ENCODE measurements at regions not wholly inside any gene's neighbourhood (a gene's known extent, or its start where the extent isn't known, plus 50 kb on each side); places are given as distances from the start of the nearest gene placed in this dataset.

DNA sequence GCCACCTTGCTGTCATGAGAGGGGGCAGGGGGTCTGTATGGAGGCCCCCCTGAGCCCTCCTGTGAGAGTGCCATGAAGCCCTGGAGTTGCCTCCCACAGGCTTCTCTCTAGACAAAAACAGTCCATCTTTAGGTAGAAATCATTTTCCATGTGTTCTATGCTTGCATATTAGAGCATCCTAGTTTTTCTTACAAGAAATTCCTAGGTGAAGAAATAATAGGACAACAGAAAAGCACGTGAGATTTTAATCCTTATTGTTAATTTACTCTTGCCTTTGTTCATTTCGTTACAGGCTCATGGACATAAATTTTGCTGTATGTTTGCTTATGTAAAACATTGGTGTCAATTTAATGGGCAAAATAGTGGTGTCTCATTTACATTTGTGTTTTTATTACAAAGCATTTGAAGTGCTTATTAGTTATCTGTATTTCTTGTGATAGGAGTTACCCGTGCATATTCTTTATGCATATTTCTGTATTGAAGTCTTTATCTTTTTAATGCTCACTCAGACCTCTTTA lies 336.9 kb upstream of the RAB6C start:
- Histone ChIP-seq H2AFZ (no peak overlapping the region), H4K20me1 (ENCODE audit: insufficient read depth, poor library complexity, severe bottlenecking) (no peaks in the 10 kb centered on the region), H3K79me2 (no peaks in the 10 kb centered on the region), H3K4me1 (ENCODE audit: insufficient read depth) (no peaks in the 10 kb centered on the region), H3K9me2 (replicated peaks; ENCODE audit: insufficient read depth) (no peaks in the 10 kb centered on the region), H3K4me2 (no peak overlapping the region), H3K4me3 (no peak overlapping the region), H3K27me3 (no peaks in the 10 kb centered on the region), H3K9me3 (ENCODE audit: low read depth) (no peaks in the 10 kb centered on the region), H3K27ac (no peak overlapping the region), H3K36me3 (replicated peaks; ENCODE audit: insufficient read depth, low read depth) (no peaks in the 10 kb centered on the region)
- TF ChIP-seq, protein P1, sequence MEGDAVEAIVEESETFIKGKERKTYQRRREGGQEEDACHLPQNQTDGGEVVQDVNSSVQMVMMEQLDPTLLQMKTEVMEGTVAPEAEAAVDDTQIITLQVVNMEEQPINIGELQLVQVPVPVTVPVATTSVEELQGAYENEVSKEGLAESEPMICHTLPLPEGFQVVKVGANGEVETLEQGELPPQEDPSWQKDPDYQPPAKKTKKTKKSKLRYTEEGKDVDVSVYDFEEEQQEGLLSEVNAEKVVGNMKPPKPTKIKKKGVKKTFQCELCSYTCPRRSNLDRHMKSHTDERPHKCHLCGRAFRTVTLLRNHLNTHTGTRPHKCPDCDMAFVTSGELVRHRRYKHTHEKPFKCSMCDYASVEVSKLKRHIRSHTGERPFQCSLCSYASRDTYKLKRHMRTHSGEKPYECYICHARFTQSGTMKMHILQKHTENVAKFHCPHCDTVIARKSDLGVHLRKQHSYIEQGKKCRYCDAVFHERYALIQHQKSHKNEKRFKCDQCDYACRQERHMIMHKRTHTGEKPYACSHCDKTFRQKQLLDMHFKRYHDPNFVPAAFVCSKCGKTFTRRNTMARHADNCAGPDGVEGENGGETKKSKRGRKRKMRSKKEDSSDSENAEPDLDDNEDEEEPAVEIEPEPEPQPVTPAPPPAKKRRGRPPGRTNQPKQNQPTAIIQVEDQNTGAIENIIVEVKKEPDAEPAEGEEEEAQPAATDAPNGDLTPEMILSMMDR (IDR thresholded peaks at IDR 0.05; ENCODE audit: poor library complexity) = no peak
- no peak for TF ChIP-seq EZH2 (IDR thresholded peaks at IDR 0.05; ENCODE audit: borderline replicate concordance)
- no peak for TF ChIP-seq EZH2phosphoT487 (IDR thresholded peaks at IDR 0.05; ENCODE audit: low read depth, severe bottlenecking, unreplicated experiment)
- no peak for DNase-seq (ENCODE audit: low spot score)
- WGBS (ENCODE audit: low lambda C conversion rate, missing lambda C conversion rate) = 86% methylated on average over 3 of the region's 3 CpGs

DNA sequence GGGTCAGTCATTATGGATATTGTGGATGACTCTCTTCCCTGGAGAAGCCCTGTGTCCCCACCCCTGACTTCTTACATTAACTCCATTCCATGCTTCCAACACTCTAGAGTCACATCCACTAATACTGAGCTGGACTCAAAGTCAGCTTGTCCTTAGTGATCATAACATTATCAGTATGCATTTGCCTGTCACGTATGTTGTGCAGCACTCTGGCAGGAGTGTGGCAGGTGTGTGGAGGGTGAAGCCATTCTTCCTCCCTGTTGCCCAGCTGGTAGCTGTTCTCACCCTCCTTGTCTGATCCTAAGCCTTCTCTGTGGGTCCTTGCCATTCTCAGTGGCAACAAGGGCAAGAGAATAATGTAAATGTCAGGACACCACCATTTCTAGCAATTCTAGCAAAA lies 334.1 kb upstream of the RAB6C start:
- DNase-seq (ENCODE audit: low spot score) = no peak
- no peaks in the 10 kb centered on the region for H3K36me3 ChIP-seq (replicated peaks; ENCODE audit: insufficient read depth, low read depth)
- no peaks in the 10 kb centered on the region for H3K9me2 ChIP-seq (replicated peaks; ENCODE audit: insufficient read depth)
- H3K4me3 ChIP-seq = no peak overlapping the region
- H3K9me3 ChIP-seq (ENCODE audit: low read depth) = no peaks in the 10 kb centered on the region
- H3K27me3 ChIP-seq = no peaks in the 10 kb centered on the region
- TF ChIP-seq, protein P1 (IDR thresholded peaks at IDR 0.05; ENCODE audit: poor library complexity) = no peak
- TF ChIP-seq EZH2 (IDR thresholded peaks at IDR 0.05; ENCODE audit: borderline replicate concordance) (no peak), EZH2phosphoT487 (IDR thresholded peaks at IDR 0.05; ENCODE audit: low read depth, severe bottlenecking, unreplicated experiment) (no peak)
- no peaks in the 10 kb centered on the region for H4K20me1 ChIP-seq (ENCODE audit: insufficient read depth, poor library complexity, severe bottlenecking)
- no peaks in the 10 kb centered on the region for H3K4me1 ChIP-seq (ENCODE audit: insufficient read depth)
- H3K79me2 ChIP-seq = no peaks in the 10 kb centered on the region
- H3K4me2 ChIP-seq = no peak overlapping the region
- WGBS (ENCODE audit: low lambda C conversion rate, missing lambda C conversion rate) = 90% methylated on average over 1 of the region's 1 CpG
- H2AFZ ChIP-seq = no peak overlapping the region
- no peak overlapping the region for H3K27ac ChIP-seq

DNA sequence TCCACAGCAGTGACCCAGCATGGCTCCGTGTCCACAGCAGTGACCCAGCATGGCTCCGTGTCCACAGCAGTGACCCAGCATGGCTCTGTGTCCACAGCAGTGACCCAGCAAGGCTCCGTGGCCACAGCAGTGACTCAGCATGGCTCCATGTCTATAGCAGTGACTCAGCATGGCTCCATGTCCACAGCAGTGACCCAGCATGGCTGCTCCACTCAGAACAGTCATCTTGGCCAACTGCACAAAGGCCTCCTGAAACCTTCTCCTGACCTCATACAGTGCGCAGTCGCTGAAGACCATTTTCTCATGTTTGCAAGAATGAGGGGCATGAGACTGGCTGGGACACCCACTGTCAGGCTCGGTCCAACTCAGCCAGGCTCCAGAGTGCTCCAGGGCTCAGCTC lies 333.4 kb upstream of the RAB6C start:
- WGBS (ENCODE audit: low lambda C conversion rate, missing lambda C conversion rate) = 83% methylated on average over 6 of the region's 6 CpGs
- TF ChIP-seq EZH2 (IDR thresholded peaks at IDR 0.05; ENCODE audit: borderline replicate concordance) (no peak), EZH2phosphoT487 (IDR thresholded peaks at IDR 0.05; ENCODE audit: low read depth, severe bottlenecking, unreplicated experiment) (no peak)
- TF ChIP-seq, protein P1 (IDR thresholded peaks at IDR 0.05; ENCODE audit: poor library complexity) = no peak
- no peak overlapping the region for H3K27ac ChIP-seq
- no peak overlapping the region for H2AFZ ChIP-seq
- no peaks in the 10 kb centered on the region for H3K36me3 ChIP-seq (replicated peaks; ENCODE audit: insufficient read depth, low read depth)
- H3K9me3 ChIP-seq (ENCODE audit: low read depth) = no peaks in the 10 kb centered on the region
- no peak for DNase-seq (ENCODE audit: low spot score)
- H3K4me2 ChIP-seq = no peak overlapping the region
- no peaks in the 10 kb centered on the region for H3K79me2 ChIP-seq
- H4K20me1 ChIP-seq (ENCODE audit: insufficient read depth, poor library complexity, severe bottlenecking) = no peaks in the 10 kb centered on the region
- H3K4me1 ChIP-seq (ENCODE audit: insufficient read depth) = no peaks in the 10 kb centered on the region
- no peaks in the 10 kb centered on the region for H3K27me3 ChIP-seq
- no peaks in the 10 kb centered on the region for H3K9me2 ChIP-seq (replicated peaks; ENCODE audit: insufficient read depth)
- no peak overlapping the region for H3K4me3 ChIP-seq

DNA sequence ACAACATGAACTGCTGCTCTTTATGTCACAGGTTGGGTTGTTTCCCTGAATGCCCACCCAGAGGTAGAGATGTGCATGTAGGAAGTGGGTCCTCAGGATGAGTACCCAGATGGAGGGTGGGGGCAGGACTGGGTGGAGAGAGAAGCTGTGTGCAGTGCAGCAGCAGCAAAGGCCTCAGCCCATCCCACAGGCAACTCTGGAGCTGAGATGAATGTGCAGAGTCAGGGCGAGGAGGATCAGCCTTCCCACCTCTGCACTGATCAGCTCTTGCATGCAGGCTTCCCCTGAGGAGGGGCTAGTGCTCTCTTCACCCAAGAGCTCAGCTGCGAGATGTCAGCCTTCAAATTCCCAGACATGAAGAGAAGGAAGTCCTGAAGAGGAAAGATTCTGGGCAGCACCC lies 326.2 kb upstream of the RAB6C start:
- WGBS (ENCODE audit: low lambda C conversion rate, missing lambda C conversion rate) = 64% methylated on average over 2 of the region's 2 CpGs
- DNase-seq (ENCODE audit: low spot score) = no peak
- Histone ChIP-seq H2AFZ (no peak overlapping the region), H3K79me2 (no peaks in the 10 kb centered on the region), H3K4me3 (no peak overlapping the region), H3K9me2 (replicated peaks; ENCODE audit: insufficient read depth) (no peaks in the 10 kb centered on the region), H3K4me1 (ENCODE audit: insufficient read depth) (no peaks in the 10 kb centered on the region), H3K36me3 (replicated peaks; ENCODE audit: insufficient read depth, low read depth) (no peaks in the 10 kb centered on the region), H3K4me2 (no peak overlapping the region), H3K27me3 (no peaks in the 10 kb centered on the region), H3K9me3 (ENCODE audit: low read depth) (no peaks in the 10 kb centered on the region), H3K27ac (no peak overlapping the region), H4K20me1 (ENCODE audit: insufficient read depth, poor library complexity, severe bottlenecking) (no peaks in the 10 kb centered on the region)
- TF ChIP-seq EZH2 (IDR thresholded peaks at IDR 0.05; ENCODE audit: borderline replicate concordance) (no peak), EZH2phosphoT487 (IDR thresholded peaks at IDR 0.05; ENCODE audit: low read depth, severe bottlenecking, unreplicated experiment) (no peak)
- TF ChIP-seq, protein P1 (IDR thresholded peaks at IDR 0.05; ENCODE audit: poor library complexity) = no peak
